ENCODE measurements at regions not wholly inside any gene's neighbourhood (a gene's known extent, or its start where the extent isn't known, plus 50 kb on each side); places are given as distances from the start of the nearest gene placed in this dataset.
"Not testable (repeated sequence)": the region's sequence is repeated elsewhere in the genome, so short reads cannot be mapped to it uniquely, and the experiment has no call there.

GRCh38 chr18:1092228-1092627, 187.6 kb downstream of the ADCYAP1 start:
- 59 to 69% (median 66%) methylated on average over 5 of the region's 5 CpGs for WGBS, 3 donors

GRCh38 chr18:1094409-1094808, 189.7 kb downstream of the ADCYAP1 start:
- Histone ChIP-seq H3K36me3 (ENCODE audit: insufficient read depth in 1 of 2, low read depth in 1 of 2) (no peaks in the 10 kb centered on the region), H3K27ac (no peak overlapping the region), H3K9me3 (no peaks in the 10 kb centered on the region), H3K27me3 (ENCODE audit: insufficient read depth in 3 of 3, low read length in 2 of 3) (no peaks in the 10 kb centered on the region), H3K4me1 (no peaks in the 10 kb centered on the region), H3K4me3 (no peak overlapping the region)
- DNase-seq (no peak), ATAC-seq (no peak)
- 73 to 87% (median 78%) methylated on average over 4 of the region's 4 CpGs for WGBS, 3 donors
- intact Hi-C loops (cut with DNase I), result no loop called here
- no peak for TF ChIP-seq CTCF (IDR thresholded peaks at IDR 0.05)

More at GRCh38 chr18:1092228-1092627, 187.6 kb downstream of the ADCYAP1 start:
- TF ChIP-seq CTCF (IDR thresholded peaks at IDR 0.05), result no peak
- intact Hi-C loops (cut with DNase I), result no loop called here
- no peaks in the 10 kb centered on the region for H3K36me3 ChIP-seq (ENCODE audit: insufficient read depth in 1 of 2, low read depth in 1 of 2)
- no peak overlapping the region for H3K4me3 ChIP-seq
- H3K27me3 ChIP-seq (ENCODE audit: insufficient read depth in 3 of 3, low read length in 2 of 3), result no peaks in the 10 kb centered on the region
- no peak overlapping the region for H3K27ac ChIP-seq
- DNase-seq (no peak), ATAC-seq (no peak)
- no peaks in the 10 kb centered on the region for H3K9me3 ChIP-seq
- H3K4me1 ChIP-seq, result no peaks in the 10 kb centered on the region

- ATAC-seq, result not testable (repeated sequence)
These were observed 193.5 kb downstream of the ADCYAP1 start for GRCh38 chr18:1097991-1098735.

GRCh38 chr18:1102848-1103247, 198.2 kb downstream of the ADCYAP1 start:
- Histone ChIP-seq H3K27me3 (ENCODE audit: insufficient read depth in 3 of 3, low read length in 2 of 3) (no peaks in the 10 kb centered on the region), H3K36me3 (ENCODE audit: insufficient read depth in 1 of 2, low read depth in 1 of 2) (no peaks in the 10 kb centered on the region), H3K27ac (no peak overlapping the region), H3K9me3 (no peaks in the 10 kb centered on the region), H3K4me3 (no peak overlapping the region), H3K4me1 (no peaks in the 10 kb centered on the region)
- WGBS, 3 donors, result 65 to 67% (median 65%) methylated on average over 2 of the region's 2 CpGs
- DNase-seq (no peak), ATAC-seq (no peak)
- intact Hi-C loops (cut with DNase I), result no loop called here
- no peak for TF ChIP-seq CTCF (IDR thresholded peaks at IDR 0.05)

More at GRCh38 chr18:1097991-1098735, 193.5 kb downstream of the ADCYAP1 start:
- H3K27me3 ChIP-seq (ENCODE audit: insufficient read depth in 3 of 3, low read length in 2 of 3); H3K4me1 ChIP-seq; H3K36me3 ChIP-seq (ENCODE audit: insufficient read depth in 1 of 2, low read depth in 1 of 2); H3K9me3 ChIP-seq; DNase-seq; H3K27ac ChIP-seq; H3K4me3 ChIP-seq; intact Hi-C loops (cut with DNase I): not testable (repeated sequence)
- 95% methylated on average over 45 to 51 of the region's 51 CpGs for WGBS, 3 donors

- H3K27me3 ChIP-seq (ENCODE audit: insufficient read depth in 3 of 3, low read length in 2 of 3), result no peaks in the 10 kb centered on the region
- H3K4me3 ChIP-seq, result no peak overlapping the region
- no peak for ATAC-seq
- no peak overlapping the region for H3K27ac ChIP-seq
- intact Hi-C loops (cut with DNase I), result no loop called here
- H3K36me3 ChIP-seq (ENCODE audit: insufficient read depth in 1 of 2, low read depth in 1 of 2), result no peaks in the 10 kb centered on the region
- WGBS, 3 donors, result 49% methylated on average over 2 of the region's 2 CpGs
- DNase-seq, result no peak
- no peaks in the 10 kb centered on the region for H3K4me1 ChIP-seq
- H3K9me3 ChIP-seq, result no peaks in the 10 kb centered on the region
- no peak for TF ChIP-seq CTCF (IDR thresholded peaks at IDR 0.05)
These were observed 198.9 kb downstream of the ADCYAP1 start for GRCh38 chr18:1103537-1103936.
